ENCODE measurements at regions not wholly inside any gene's neighbourhood (a gene's known extent, or its start where the extent isn't known, plus 50 kb on each side); places are given as distances from the start of the nearest gene placed in this dataset.
"Not testable (repeated sequence)": the region's sequence is repeated elsewhere in the genome, so short reads cannot be mapped to it uniquely, and the experiment has no call there.

DNA sequence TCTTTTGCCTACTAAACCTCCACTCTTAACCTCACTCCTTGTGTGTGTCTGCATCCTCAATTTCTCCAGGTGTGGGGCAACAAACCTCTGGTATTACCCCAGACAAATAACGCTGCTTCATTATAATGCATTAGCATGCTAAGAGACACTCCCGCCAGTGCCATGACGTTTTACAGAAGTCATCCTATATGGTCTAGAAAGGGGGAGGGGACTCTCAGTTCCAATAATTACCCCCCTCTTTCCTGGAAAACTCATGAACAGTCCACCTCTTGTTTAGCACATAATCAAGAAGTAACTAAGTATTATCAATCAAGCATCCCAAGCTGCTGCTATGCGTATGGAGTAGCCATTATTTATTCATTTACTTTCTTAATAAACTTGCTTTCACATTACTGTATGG is 364.5 kb downstream of the TYW1 start:
- no peak for DNase-seq

DNA sequence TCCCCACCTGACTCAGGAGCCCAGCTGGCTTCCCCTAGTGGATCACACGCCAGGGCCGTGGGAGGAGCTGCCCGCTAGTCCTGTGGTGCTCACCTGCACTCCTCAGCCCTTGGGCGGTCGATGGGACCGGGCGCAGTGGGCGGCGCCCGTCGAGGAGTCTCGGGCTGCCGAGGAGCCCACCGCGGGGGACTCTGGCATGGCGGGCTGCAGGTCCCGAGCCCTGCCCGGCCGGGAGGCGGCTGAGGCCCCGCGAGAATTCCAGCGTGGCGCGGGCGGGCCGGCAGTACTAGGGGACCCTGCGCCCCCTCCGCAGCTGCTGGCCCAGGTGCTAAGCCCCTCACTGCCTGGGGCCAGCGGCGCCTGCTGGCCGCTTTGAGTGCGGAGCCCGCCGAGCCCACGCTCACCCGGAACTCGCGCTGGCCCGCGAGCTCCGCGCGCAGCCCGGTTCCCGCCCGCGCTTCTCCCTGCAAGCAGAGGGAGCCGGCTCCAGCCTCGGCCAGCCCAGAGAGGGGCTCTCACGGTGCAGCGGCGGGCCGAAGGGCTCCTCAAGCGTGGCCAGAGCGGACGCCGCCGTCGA is 367.9 kb downstream of the TYW1 start:
- DNase-seq, result no peak

DNA sequence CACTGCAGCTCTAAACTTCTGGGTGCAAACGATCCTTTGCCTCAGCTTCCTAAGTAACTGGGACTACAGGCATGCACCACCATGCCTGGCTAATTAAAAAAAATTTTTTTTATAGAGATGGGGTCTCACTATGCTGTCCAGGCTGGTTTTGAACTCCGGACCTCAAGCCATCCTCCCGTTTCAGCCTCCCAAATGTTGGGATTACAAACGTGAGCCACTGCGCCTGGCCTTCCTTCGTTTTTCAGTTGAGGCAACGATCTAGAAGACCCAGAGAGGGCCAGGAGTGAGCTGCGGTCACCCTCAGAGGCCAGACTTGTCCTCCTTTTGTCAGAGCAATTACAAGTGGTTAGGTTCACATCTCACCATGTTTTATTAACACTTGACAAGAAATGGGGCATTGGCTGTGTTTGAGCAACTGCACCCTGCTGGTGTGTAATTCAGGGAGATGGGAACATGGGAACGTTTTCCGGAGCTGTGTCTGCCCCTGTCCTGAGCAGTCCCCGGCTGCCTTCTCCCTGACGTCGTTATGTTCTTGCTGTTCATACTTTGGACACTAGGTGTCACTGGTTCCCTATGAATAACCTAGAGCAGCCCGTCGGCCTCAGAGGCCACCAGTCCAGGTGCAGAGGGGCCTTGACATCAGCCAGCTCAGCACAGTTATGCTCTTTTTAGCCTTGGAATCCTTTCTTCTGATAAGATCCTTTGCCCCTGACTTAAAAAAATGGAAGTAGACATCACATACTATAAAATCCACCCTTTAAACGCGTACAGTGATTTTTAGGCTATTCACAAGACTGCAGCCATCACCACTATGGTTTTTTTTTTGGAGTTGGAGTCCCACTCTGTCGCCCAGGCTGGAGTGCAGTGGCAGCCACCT is 375.0 kb downstream of the TYW1 start:
- DNase-seq, result peak; percentile 72

DNA sequence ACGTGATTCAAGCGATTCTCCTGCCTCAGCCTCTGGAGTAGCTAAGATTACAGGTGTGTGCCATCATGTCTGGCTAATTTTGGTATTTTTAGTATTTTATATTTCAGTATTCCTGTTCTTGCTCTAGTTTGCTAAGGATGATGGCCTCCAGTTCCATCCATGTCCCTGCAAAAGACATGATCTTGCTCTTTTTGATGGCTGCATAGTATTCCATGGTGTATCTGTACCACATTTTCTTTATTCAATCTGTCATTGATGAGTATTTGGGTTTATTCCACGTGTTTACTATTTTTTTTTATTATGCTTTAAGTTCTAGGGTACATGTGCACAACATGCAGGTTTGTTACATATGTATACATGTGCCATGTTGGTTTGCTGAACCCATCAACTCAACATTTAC is 376.8 kb downstream of the TYW1 start:
- not testable (repeated sequence) for DNase-seq

DNA sequence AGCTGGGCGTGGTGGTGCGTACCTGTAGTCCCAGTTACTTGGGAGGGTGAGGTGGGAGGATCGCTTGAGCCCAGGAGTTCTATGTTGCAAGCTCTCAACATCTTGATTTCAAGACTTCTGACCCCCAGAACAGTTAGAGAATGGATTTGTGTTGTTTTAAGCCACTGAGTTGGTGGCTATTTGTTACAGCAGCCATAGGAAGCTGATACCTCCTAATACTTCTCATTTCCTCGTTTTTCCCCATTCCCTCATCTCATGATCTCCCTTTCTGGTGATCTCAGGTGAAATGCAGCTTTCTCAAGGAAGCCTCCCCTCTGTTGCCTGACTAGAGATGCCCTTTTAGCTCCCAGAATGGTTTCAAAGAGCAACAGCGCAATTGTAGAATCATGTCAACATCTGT is 378.8 kb downstream of the TYW1 start:
- DNase-seq, result no peak

DNA sequence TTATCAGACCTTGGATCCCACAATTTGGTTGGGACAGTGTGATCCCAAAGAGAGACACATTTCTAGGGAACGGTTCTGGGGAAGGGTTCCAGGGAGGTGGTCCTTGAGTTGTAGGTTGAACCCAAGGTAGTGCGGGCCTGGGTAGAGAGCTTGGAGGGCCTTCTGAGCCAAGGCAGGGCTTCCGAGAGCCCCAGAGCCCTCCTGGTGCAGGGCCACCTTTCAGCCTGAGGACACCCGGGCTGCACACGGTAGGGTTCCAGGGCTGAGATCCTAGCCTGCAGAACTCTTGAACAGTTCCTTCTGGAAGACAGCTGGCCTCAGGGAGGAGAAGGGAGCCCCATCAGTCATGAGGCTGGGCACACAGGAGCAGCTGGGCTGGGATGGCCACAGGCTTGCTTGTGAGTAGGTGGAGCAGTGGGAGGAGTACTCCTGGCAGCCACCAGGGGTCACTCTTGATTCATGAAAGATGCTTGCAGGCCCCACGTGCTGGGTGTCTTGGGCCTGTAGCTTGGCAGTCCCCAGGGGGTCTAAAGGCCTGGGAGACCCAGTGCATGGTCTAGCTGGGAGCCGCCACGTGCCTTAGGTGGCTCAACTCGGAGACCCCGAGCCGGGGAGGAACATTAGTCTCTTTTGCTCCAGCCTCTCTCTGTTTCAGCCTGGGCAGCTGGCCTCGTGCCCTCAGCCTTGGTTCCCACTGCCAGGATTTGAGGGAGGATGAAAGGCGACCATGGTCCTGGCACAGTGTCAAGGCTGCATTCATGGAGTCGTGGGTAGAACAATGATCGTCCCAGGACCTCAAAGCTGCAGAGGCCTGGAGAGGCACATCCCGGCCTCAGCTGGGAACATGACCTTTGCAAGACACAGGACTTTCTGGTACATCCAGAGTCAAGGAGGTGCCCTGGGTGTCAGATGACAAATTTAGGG is 381.6 kb downstream of the TYW1 start:
- peak; percentile 75 for DNase-seq

DNA sequence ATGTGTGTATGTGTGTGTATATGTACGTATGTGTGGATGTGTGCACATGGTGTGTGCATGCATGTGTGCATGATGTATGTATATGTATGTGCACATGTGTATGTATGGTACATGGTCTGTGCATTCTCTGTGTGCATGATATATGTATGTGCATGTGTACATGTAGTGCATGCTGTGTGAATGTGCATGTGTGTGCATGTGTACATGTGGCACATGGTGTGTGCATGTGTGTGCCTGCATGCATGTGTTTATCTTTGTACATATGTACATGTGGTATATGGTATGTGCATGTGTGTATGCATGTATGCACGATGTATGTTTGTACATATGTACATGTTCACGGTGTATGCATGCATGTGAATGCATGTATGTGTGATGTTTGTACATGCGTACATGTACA is 383.7 kb downstream of the TYW1 start:
- no peak for DNase-seq

DNA sequence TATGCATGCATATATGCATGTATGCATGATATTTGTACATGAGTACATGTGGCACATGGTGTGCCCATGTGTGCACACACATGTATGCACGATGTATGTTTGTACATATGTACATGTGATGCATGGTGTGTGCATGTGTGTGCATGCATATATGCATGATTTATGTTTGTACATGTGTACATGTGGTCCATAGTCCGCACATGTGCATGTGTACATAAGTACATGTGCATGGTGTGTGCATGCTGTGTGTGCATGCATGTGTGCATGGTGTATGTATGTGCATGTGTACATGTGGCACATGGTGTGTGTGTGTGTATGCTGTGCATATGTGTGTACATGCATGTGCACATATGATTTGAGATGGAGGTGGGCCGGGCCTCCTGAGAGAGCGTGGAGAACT is 384.2 kb downstream of the TYW1 start:
- DNase-seq, result no peak

DNA sequence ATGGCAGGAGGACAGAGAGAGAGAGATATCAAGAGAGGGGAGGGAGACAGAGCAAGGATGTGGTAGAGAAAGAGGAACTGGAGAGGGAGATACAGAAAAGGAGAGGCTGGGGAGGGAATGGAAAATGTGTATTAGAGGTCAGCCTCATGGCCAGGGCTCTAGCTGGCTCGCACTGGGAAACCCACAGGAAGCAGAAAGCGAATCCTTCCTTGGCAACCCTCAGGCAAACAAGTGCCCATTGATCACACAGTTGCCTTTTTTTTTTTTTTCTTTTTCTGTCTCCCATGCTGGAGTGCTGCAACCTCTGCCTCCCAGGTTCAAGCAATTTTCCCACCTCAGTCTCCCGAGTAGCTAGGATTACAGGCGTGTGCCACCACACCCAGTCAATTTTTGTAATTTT is 391.2 kb downstream of the TYW1 start:
- no peak for DNase-seq

DNA sequence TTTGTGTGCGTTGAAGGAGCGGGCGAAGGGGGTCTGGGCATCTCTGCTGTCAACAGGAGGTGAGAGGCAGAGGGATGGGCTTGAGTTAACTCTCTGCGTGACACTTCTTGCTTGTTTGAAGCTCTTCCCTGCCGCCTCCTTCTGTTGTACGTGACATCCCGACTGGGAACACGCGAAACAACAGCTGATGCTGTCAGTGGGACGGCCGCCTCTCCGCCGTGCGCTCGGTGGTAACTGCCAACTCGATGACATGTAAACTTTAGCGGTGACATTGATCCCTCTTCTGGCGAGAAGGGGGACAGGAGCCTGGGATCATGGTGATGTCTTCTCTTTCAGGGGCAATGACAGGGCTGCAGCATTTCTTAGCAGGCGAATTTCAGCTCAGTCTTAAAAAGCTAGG is 394.5 kb downstream of the TYW1 start:
- DNase-seq, result no peak

DNA sequence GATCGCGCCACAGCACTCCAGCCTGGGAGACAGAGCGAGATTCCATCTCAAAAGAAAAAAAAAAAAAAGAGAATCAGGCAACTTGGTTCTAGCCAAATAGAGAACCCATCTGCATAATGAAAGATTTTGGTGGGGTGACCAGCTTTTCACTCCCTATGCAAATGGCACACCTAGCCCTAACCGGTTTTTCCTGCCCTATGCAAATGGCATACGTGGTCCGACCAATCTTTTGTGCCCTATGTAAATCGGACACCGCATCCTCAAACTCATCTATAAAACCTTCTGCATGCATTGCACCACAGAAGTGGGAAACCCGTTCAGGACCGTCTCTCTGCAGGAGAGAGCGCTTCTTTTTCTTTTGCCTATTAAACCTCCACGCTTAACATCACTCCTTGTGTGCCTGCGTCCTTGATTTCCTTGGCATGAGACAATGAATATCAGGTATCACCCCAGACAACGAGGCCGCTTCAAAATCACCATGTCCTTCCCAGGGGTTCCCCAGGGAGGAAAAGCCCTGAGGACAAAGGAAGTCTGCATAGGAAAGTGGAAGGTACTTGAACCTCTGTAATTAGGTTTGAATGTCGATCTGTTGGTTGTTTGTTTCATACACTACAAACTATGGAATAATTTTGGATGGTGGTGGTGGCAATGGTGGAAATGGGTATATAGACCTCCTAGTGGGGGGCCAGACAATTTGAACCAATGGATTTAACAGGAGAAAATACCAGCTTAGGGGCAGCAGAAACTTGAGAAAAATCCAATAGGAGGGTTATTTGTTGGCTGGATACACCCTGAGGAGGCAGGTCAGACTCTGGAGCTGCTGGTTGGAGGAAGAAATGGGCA is 396.2 kb downstream of the TYW1 start:
- DNase-seq, result no peak

DNA sequence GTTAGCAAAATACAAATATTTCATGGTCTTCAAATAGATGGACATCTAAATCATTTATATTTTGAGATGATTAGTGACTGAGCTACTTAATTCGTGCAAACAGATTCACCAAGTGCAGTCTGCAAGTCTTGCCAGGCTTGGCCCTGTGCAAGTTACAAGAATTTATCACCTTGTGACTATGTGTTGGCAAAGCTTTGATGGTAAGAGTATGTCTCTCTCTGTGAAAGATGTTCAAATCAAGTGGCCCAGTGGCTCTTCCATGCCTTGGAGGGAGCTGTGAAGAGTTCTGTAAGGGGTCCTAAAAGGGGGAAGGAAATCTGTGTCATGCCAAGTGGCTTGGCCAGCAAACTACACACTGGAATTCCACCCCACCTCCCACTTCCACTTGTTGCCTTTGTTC is 397.3 kb downstream of the TYW1 start:
- no peak for DNase-seq

DNA sequence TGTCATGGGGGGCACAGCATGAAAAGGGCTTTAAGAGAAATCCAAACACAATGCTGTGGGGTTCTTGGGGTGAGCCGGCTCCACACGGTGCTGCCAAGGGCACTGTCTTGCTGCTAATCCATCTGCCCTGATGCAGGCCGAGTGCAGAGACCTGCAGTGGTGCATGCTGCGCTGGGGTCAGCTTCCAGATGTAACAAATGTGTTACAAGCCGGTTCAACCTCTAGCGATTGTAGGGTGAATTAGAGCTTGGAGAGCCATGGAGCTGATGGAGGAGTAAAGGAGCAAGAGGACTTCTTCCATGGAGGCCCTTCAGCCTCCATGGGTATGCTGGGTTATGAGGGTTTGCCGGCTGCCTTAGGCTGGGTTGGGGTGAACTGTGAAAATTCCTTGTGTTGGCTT is 402.3 kb downstream of the TYW1 start:
- no peak for DNase-seq

DNA sequence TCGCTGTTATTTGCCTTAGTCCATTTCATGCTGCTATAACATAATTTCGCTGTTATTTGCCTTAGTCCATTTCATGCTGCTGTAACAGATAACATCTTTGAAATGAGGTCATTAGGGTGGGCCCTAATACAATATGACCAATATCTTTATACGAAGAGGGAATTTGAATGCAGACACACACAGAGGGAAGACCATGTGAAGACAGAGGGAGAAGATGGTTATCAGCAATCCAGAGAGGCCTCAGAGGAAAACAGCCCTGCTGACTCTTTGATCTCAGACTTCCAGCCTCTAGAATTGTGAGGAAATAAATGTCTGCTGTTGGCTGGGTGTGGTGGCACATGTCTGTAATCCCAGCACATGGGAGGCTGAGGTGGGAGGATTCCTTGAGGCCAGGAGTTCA is 404.9 kb downstream of the TYW1 start:
- DNase-seq, result no peak

DNA sequence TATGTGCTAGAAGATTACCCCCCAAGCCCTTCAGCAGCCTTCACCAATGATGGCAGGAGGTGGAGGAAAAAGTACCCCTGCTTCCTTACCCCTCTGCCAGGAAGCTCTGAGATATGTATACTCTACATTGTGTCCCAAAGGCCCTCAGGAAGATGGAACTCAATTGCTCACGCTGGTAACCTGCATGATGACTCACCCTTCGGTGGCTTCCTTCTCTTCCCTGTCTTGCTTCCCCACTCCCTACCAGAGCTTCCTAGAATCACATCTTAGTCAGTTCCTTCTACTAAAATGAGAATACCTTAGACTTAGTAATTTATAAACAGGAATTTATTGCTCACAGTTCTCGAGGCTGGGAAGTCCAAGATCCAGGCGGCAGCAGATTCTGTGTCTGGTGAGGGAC is 405.6 kb downstream of the TYW1 start:
- no peak for DNase-seq

DNA sequence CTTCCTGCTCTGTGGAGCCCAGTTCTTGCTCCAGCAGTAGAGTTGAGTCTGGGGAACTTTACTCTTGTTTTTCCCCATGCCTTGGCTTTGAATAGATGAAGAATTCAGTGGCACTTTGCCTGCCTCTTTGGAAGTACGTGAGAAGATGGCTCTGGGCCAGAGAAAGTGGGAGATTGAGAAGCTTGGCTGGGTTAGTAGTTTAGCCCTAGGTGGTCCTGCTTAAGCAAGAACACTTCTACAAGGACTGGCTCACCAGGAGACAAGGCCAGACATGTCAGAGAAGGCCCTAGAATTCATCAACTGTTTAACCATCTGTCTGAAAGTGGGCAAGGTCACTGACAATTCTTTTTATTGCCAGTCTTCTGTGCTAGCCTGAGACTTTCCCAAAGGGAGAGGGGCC is 410.3 kb downstream of the TYW1 start:
- DNase-seq, result no peak

DNA sequence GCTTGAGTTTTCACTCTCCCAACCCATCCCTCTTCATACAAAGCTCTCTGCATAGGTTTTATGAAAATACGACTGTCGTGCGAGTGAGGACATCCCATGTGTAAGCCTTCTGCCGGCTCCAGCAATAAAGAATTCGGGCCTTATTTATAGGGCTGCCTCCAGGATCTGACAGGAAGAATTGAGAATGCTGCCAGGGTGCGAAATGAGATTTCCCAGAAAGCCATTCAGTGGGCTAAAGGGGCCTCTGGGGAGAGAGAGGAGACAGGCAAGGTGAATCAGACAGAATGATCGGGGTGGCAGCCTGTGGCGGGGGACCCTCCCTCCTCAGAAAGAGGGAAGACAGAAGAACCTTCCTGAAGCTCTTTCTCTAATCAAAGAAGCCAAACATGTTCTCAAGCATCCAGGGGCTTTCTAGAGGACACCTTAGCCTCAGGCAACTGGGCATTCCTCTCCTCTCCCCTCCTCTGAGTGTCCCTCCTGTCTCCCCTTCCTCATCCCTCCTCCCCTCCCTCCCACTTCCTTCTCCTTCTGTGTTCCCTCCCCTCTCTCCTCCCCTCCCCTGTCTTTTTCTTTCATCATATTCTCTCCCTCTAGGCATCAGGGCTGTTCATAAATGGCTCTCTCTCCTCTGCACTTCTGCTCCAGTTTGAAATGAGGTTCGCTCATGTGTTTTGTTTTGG is 410.9 kb downstream of the TYW1 start:
- DNase-seq, result no peak

DNA sequence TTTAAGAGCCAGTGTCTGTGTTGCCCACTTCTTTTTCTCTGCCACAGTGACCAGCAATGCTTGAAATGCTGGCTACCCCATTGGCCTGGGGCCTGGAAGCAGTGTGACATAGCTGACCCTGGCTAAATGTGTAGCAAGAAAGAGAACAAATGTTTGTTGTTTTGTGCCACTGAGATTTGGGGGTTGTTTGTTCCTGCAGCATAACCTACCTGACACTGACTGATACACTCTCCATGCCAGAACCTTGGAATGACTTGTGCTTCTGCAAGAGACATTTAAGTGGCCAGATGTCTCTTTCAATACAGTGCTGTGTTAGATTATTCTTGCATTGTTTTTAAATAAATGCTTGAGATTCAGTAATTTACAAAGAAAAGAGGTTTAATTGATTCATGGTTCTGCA is 411.5 kb downstream of the TYW1 start:
- no peak for DNase-seq

DNA sequence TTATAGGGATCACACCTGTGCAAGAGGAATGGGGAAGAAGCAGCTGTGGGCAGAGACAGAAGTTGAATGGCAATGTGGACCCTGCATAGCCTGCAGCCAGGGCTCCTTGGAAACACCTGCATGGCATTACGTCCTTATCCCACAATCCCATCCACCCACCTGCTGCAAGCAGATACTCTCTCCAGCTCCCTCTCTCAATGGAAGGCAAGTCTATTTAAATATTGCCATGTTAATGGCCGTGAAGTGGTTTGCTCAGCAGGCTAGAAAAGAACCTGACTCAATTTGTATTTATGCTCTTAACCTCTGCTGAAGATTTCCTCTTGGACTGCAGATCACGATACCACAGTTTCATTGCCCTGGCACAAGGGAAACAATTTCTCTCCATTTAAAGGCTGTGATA is 417.0 kb downstream of the TYW1 start:
- DNase-seq, result no peak

DNA sequence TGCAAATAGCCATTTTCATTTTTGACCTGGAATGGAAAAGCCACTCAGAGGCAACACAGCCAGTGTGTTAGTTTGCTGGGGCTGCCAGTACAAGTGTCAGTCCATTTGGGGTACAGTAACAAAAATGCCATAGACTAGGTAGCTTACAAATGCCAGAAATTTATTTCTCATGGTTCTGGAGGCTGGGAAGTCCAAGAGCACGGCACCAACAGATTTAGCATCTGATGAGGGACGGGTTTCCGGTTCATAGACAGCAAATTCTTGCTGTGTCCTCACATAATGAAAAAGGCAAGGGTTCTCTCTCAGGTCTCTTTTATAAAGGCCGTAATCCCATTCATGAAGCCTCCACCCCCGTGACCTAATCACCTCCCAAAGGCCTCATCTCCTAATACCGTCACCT is 418.2 kb downstream of the TYW1 start:
- no peak for DNase-seq

DNA sequence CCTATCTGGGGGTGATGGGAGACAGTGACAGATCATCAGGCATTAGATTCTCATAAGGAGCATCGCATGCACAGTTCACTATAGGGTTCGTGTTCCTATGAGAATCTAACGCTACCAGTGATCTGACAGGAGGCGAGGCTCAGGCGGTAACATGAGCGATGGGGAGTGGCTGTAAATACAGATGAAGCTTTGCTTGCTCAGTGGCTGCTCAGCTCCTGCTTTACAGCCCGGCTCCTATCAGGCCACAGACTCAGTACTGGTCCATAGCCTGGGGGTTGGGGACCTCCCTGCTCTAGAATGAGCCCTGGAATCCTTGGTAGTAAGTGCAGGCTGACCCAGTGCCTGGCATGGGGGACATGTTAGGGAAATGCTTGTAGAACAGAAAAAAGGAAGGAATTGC is 426.0 kb downstream of the TYW1 start:
- no peak for DNase-seq

DNA sequence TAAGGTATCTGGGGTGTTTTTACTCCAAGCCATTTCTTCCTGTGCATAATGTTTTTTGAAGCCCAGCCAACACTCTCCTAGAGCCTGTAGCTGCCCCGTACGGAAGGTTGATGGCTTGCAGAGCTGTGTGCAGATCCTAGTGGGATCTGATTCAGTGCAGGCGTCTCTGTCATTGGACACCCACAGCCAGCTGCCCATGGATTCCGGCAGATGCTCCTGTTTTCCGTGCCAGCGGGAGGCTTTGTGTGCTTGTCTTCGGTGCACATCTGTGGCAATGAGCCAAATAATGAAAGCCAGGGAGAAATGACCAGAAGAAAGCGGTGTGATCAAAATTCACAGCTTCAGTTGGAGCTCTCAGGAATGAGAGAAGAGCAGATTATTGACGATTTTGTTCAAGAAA is 426.4 kb downstream of the TYW1 start:
- DNase-seq, result no peak

Data from activated CD8-positive, alpha-beta memory T cell treated with anti-CD3 and anti-CD28 coated beads for 24 hours (primary cell).